ENCODE measurements at regions not wholly inside any gene's neighbourhood (a gene's known extent, or its start where the extent isn't known, plus 50 kb on each side); places are given as distances from the start of the nearest gene placed in this dataset.

- no peaks in the 10 kb centered on the region for H3K36me3 ChIP-seq (ENCODE audit: control insufficient read depth, insufficient read depth, low read length)
- no peaks in the 10 kb centered on the region for H3K4me1 ChIP-seq (ENCODE audit: control insufficient read depth, insufficient read depth, low read length)
- H3K4me3 ChIP-seq (ENCODE audit: insufficient read depth, low read depth, low read length): no peak overlapping the region
- 89 to 94% methylated on average over 1 of the region's 1 CpG for WGBS, 2 experiments
- H3K27me3 ChIP-seq (ENCODE audit: control insufficient read depth, insufficient read depth, low read length, poor library complexity, severe bottlenecking): no peaks in the 10 kb centered on the region
- no peaks in the 10 kb centered on the region for H3K9me3 ChIP-seq (ENCODE audit: control insufficient read depth, low read length)
- no peak overlapping the region for H3K27ac ChIP-seq (ENCODE audit: insufficient read depth, low read depth, low read length, poor library complexity, severe bottlenecking)
Measured at GRCh38 chr14:38910092-38910491, 192.9 kb downstream of the SEC23A start.

DNA sequence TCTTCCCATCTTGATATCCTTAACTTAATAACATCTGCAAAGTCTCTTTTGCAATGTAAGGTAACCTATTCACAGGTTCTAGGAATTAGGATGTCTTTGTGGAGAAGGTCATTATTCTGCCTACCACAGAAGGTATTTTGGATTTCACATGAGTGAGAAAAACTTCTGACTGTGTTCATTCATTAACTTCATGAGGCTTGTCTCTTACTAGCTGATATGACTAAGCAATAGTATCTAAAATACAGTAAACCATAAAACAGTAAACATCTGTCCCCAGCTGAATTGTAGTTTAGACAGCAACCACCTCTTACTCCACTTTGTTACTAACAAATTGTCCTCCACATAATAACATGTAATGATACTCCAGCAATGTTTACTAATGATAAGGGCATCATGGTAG, 198.1 kb downstream of the SEC23A start:
- no peaks in the 10 kb centered on the region for H3K27me3 ChIP-seq (ENCODE audit: control insufficient read depth, insufficient read depth, low read length, poor library complexity, severe bottlenecking)
- H3K4me1 ChIP-seq (ENCODE audit: control insufficient read depth, insufficient read depth, low read length): no peaks in the 10 kb centered on the region
- H3K36me3 ChIP-seq (ENCODE audit: control insufficient read depth, insufficient read depth, low read length): no peaks in the 10 kb centered on the region
- H3K9me3 ChIP-seq (ENCODE audit: control insufficient read depth, low read length): no peaks in the 10 kb centered on the region
- no peak overlapping the region for H3K4me3 ChIP-seq (ENCODE audit: insufficient read depth, low read depth, low read length)
- no peak overlapping the region for H3K27ac ChIP-seq (ENCODE audit: insufficient read depth, low read depth, low read length, poor library complexity, severe bottlenecking)

DNA sequence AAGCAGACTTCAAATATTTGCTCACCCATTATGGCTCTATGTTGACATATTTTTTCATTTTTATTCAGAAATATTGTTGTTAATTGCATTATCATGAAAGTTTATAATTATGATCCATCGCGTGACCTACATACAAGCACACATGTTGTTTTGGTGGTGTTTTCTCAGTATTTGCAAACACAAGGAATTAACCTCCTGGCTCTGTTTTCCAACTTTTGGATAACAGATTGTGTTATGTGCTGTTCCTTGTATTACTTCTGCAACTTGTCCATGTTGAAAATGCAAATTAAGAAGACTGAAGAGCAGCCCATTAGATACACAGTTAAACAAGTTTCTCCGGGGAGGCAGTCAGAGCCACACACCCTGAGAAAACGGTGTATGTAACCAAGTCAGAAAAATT, 201.2 kb downstream of the SEC23A start:
- WGBS, 2 experiments: 96 to 100% methylated on average over 2 to 4 of the region's 4 CpGs
- Histone ChIP-seq H3K27me3 (ENCODE audit: control insufficient read depth, insufficient read depth, low read length, poor library complexity, severe bottlenecking) (no peaks in the 10 kb centered on the region), H3K36me3 (ENCODE audit: control insufficient read depth, insufficient read depth, low read length) (no peaks in the 10 kb centered on the region), H3K27ac (ENCODE audit: insufficient read depth, low read depth, low read length, poor library complexity, severe bottlenecking) (no peak overlapping the region), H3K4me3 (ENCODE audit: insufficient read depth, low read depth, low read length) (no peak overlapping the region), H3K9me3 (ENCODE audit: control insufficient read depth, low read length) (no peaks in the 10 kb centered on the region), H3K4me1 (ENCODE audit: control insufficient read depth, insufficient read depth, low read length) (no peaks in the 10 kb centered on the region)

- Histone ChIP-seq H3K9me3 (ENCODE audit: control insufficient read depth, low read length) (no peaks in the 10 kb centered on the region), H3K27me3 (ENCODE audit: control insufficient read depth, insufficient read depth, low read length, poor library complexity, severe bottlenecking) (no peaks in the 10 kb centered on the region), H3K36me3 (ENCODE audit: control insufficient read depth, insufficient read depth, low read length) (no peaks in the 10 kb centered on the region), H3K4me1 (ENCODE audit: control insufficient read depth, insufficient read depth, low read length) (no peaks in the 10 kb centered on the region), H3K27ac (ENCODE audit: insufficient read depth, low read depth, low read length, poor library complexity, severe bottlenecking) (no peak overlapping the region), H3K4me3 (ENCODE audit: insufficient read depth, low read depth, low read length) (no peak overlapping the region)
- WGBS, 2 experiments: no CpG with 5 or more reads among the region's 1 CpG
Measured at GRCh38 chr14:38900887-38901286, 202.1 kb downstream of the SEC23A start.

- Histone ChIP-seq H3K4me1 (ENCODE audit: control insufficient read depth, insufficient read depth, low read length) (no peaks in the 10 kb centered on the region), H3K9me3 (ENCODE audit: control insufficient read depth, low read length) (no peaks in the 10 kb centered on the region), H3K27ac (ENCODE audit: insufficient read depth, low read depth, low read length, poor library complexity, severe bottlenecking) (no peak overlapping the region), H3K4me3 (ENCODE audit: insufficient read depth, low read depth, low read length) (no peak overlapping the region), H3K36me3 (ENCODE audit: control insufficient read depth, insufficient read depth, low read length) (no peaks in the 10 kb centered on the region), H3K27me3 (ENCODE audit: control insufficient read depth, insufficient read depth, low read length, poor library complexity, severe bottlenecking) (no peaks in the 10 kb centered on the region)
- 73 to 79% methylated on average over 2 of the region's 2 CpGs for WGBS, 2 experiments
Measured at GRCh38 chr14:38887696-38888095, 215.3 kb downstream of the SEC23A start.

DNA sequence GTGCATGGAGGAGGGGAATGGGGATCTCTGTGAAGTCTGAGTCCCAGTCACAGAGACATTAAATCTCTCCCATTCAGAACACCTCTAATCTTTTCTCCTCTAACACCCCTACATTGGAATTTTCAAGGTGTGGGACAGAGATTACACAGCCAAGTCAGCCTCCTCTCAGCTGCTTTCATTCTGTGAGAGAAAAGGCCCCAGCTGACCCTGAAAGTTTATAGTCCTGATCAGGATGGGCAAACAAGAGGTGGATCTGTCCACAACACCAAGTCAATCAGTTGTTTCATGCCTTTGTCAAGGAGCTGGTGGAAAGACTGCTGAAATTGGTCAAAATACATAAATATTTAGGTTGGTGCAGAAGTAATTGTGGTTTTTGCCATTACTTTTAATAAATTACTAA, 218.9 kb downstream of the SEC23A start:
- Histone ChIP-seq H3K27ac (ENCODE audit: insufficient read depth, low read depth, low read length, poor library complexity, severe bottlenecking) (no peak overlapping the region), H3K4me3 (ENCODE audit: insufficient read depth, low read depth, low read length) (no peak overlapping the region), H3K9me3 (ENCODE audit: control insufficient read depth, low read length) (no peaks in the 10 kb centered on the region), H3K36me3 (ENCODE audit: control insufficient read depth, insufficient read depth, low read length) (no peaks in the 10 kb centered on the region), H3K4me1 (ENCODE audit: control insufficient read depth, insufficient read depth, low read length) (no peaks in the 10 kb centered on the region), H3K27me3 (ENCODE audit: control insufficient read depth, insufficient read depth, low read length, poor library complexity, severe bottlenecking) (no peaks in the 10 kb centered on the region)

DNA sequence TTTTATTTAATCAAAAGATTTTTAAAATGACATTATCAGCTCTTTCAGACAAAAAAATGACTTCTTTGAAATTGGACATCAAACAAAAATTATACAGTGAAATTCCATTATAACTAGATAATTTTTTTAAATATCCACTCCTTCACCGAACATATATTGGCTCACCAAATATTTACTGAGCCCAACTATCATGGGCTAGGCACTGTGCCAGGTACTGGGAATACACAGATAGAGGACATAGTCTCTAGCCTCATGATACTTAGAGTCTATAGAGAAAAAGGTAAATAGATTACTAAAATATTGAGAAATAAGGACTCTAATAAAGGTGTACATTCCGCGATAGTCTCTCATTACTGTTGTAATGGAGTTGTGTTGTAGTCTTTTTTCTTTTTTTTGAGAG, 219.9 kb downstream of the SEC23A start:
- H3K4me3 ChIP-seq (ENCODE audit: insufficient read depth, low read depth, low read length): no peak overlapping the region
- H3K27ac ChIP-seq (ENCODE audit: insufficient read depth, low read depth, low read length, poor library complexity, severe bottlenecking): no peak overlapping the region
- no peaks in the 10 kb centered on the region for H3K9me3 ChIP-seq (ENCODE audit: control insufficient read depth, low read length)
- no peaks in the 10 kb centered on the region for H3K36me3 ChIP-seq (ENCODE audit: control insufficient read depth, insufficient read depth, low read length)
- no peaks in the 10 kb centered on the region for H3K4me1 ChIP-seq (ENCODE audit: control insufficient read depth, insufficient read depth, low read length)
- no peaks in the 10 kb centered on the region for H3K27me3 ChIP-seq (ENCODE audit: control insufficient read depth, insufficient read depth, low read length, poor library complexity, severe bottlenecking)
- WGBS, 2 experiments: 95 to 99% methylated on average over 2 to 3 of the region's 3 CpGs

DNA sequence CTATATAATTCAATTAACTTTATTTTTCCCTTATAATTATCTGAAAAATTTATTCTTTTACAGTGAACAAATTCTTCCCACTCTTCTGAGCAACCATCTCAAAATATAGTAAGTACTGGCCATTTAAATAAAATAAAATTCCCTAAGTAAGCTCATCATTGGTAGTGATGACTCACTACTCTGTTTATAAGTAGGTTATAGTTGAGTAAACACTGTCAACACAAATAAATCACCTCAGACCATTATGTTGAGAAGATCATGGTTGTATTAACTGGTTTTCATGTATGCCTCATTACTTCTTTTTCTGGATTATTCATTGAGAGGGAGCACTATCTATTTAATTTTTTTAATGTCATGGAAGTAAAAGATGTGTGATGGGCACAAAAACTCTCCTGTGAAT, 220.5 kb downstream of the SEC23A start:
- H3K36me3 ChIP-seq (ENCODE audit: control insufficient read depth, insufficient read depth, low read length): no peaks in the 10 kb centered on the region
- H3K27ac ChIP-seq (ENCODE audit: insufficient read depth, low read depth, low read length, poor library complexity, severe bottlenecking): no peak overlapping the region
- H3K27me3 ChIP-seq (ENCODE audit: control insufficient read depth, insufficient read depth, low read length, poor library complexity, severe bottlenecking): no peaks in the 10 kb centered on the region
- H3K4me1 ChIP-seq (ENCODE audit: control insufficient read depth, insufficient read depth, low read length): no peaks in the 10 kb centered on the region
- no peak overlapping the region for H3K4me3 ChIP-seq (ENCODE audit: insufficient read depth, low read depth, low read length)
- no peaks in the 10 kb centered on the region for H3K9me3 ChIP-seq (ENCODE audit: control insufficient read depth, low read length)

GRCh38 chr14:38880643-38881524, 222.2 kb downstream of the SEC23A start:
- Histone ChIP-seq H3K4me1 (ENCODE audit: control insufficient read depth, insufficient read depth, low read length) (no peaks in the 10 kb centered on the region), H3K4me3 (ENCODE audit: insufficient read depth, low read depth, low read length) (no peak overlapping the region), H3K36me3 (ENCODE audit: control insufficient read depth, insufficient read depth, low read length) (no peaks in the 10 kb centered on the region), H3K9me3 (ENCODE audit: control insufficient read depth, low read length) (no peaks in the 10 kb centered on the region), H3K27ac (ENCODE audit: insufficient read depth, low read depth, low read length, poor library complexity, severe bottlenecking) (no peak overlapping the region), H3K27me3 (ENCODE audit: control insufficient read depth, insufficient read depth, low read length, poor library complexity, severe bottlenecking) (no peaks in the 10 kb centered on the region)
- WGBS, 2 experiments: 93% methylated on average over 3 of the region's 3 CpGs

DNA sequence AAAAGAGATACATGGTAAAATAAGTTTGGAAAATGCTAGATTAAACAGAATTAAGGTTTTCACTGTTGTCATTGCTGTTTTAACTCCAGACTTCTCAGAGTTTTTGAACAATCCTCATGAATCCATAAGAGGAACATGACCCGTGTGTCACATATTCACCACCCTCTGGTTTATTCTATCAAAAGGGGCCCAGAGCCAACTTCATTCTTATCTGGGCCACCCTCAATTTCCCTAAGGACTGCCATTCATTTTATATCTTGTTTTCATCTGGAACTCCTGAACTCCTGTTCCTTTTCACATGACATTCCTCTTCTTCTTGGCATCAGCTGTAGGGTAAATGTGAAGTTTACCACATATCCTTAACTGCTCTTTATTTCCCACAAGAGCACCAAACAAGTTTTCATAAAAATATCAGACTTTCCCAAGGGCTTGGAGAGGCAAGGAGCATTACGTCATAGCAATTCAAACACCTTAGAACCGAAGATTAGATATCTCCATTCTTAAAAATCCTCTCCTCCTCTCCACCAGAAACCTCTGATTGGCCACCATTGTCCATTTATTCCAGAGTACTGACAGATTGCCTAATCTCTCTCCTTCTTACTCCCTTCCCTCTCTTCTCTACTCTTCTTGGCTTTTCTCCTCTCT, 225.2 kb downstream of the SEC23A start:
- H3K27ac ChIP-seq (ENCODE audit: insufficient read depth, low read depth, low read length, poor library complexity, severe bottlenecking): no peak overlapping the region
- H3K9me3 ChIP-seq (ENCODE audit: control insufficient read depth, low read length): no peaks in the 10 kb centered on the region
- no peak overlapping the region for H3K4me3 ChIP-seq (ENCODE audit: insufficient read depth, low read depth, low read length)
- WGBS, 2 experiments: 90 to 95% methylated on average over 3 of the region's 3 CpGs
- H3K4me1 ChIP-seq (ENCODE audit: control insufficient read depth, insufficient read depth, low read length): no peaks in the 10 kb centered on the region
- no peaks in the 10 kb centered on the region for H3K27me3 ChIP-seq (ENCODE audit: control insufficient read depth, insufficient read depth, low read length, poor library complexity, severe bottlenecking)
- no peaks in the 10 kb centered on the region for H3K36me3 ChIP-seq (ENCODE audit: control insufficient read depth, insufficient read depth, low read length)
